ENCODE measurements at regions not wholly inside any gene's neighbourhood (a gene's known extent, or its start where the extent isn't known, plus 50 kb on each side); places are given as distances from the start of the nearest gene placed in this dataset.
A peak's percentile ranks its signal among the peaks of the same experiment; 100 is the strongest.
"Not testable (repeated sequence)": the region's sequence is repeated elsewhere in the genome, so short reads cannot be mapped to it uniquely, and the experiment has no call there.

DNA sequence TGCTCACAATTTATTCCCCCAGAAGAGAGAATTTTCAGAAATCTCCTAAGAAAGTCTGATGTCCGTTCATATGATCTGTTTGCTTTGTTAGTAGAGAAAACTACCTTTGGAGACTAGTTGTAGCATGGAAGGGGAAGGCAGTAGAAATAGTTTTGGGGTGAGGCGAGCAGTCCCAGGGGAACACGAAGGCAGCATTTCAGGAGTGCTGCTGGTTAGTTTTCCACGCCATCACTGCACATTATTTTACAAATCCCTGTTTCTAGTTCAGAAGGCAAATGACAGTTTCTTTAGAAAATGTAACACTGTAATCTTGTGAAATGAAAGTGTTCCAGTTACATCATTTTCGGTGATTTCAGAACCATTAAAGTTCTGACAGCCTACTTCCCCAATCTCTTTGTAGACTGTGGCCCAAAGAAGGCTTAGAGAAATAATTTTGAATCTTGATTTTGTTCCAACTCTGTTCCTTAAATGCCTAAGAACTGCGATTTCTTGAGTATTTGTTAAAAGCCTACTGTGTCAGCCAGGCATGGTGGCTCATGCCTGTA is 123.8 kb downstream of the LAT start:
- not testable (repeated sequence) for DNase-seq (ENCODE audit: low read depth)

- DNase-seq (ENCODE audit: low read depth) = no peak
Measured at GRCh38 chr16:29107299-29107698, 122.4 kb downstream of the LAT start.

- not testable (repeated sequence) for DNase-seq (ENCODE audit: low read depth)
Measured at GRCh38 chr16:29106259-29106908, 121.5 kb downstream of the LAT start.

DNA sequence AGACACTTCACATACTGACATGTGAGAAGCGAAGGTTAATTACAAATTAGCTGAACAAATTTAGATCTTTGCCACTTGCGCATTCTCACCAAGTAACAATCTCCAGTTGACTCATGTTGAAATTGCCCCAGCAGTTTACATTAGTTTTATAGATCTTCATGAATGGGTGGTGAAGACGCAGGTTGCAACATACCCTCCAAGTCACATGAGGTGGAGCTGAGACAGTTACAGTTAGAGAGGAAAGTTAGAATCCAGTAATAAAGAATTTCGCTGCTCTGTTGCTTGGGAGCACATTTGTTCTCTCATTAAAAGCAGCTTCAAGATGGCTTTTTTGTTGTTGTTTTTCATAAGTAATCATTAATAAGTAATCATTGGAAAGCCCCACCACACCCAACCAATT is 119.7 kb downstream of the LAT start:
- DNase-seq (ENCODE audit: low read depth) = not testable (repeated sequence)

GRCh38 chr16:29097965-29098364 is 113.1 kb downstream of the LAT start:
- DNase-seq (ENCODE audit: low read depth) = not testable (repeated sequence)

GRCh38 chr16:29094729-29095624 is 110.1 kb downstream of the LAT start:
- DNase-seq (ENCODE audit: low read depth) = not testable (repeated sequence)

GRCh38 chr16:29094325-29094724 is 109.5 kb downstream of the LAT start:
- DNase-seq (ENCODE audit: low read depth) = not testable (repeated sequence)

DNA sequence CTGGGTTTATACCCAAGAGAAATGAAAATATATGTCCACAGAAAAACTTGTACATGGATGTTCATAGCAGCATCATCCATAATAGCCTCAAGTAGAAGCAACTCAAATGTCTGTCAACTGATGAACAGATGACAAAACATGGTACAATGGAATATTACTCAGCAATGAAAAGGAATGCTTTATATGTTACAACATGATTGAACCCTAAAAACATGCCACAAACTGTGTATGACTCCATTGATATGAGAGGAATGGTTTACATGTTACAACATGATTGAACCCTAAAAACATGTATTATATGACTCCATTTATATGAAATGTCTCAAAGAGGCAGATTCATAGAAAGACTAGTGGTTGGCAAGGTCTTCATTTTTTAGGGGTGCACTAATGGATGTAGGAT is 104.8 kb downstream of the LAT start:
- DNase-seq (ENCODE audit: low read depth) = not testable (repeated sequence)

DNA sequence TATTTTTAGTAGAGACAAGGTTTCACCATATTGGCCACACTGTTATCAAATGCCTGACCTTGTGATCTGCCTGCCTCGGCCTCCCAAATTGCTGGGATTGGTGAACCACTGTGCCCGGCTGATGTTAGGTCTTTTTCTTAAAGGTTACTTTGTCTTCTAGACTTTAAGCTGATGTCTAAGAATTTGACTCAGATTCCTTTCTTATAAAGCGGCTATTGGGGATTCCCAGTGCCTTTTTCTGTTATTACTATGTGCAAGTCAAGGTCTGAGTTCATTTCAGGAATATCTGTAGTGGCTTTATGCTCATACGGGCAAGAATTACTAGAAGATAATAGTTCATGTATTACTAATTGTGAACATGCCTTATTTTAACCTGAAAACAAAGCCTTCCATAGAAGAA is 102.8 kb downstream of the LAT start:
- not testable (repeated sequence) for DNase-seq (ENCODE audit: low read depth)

DNA sequence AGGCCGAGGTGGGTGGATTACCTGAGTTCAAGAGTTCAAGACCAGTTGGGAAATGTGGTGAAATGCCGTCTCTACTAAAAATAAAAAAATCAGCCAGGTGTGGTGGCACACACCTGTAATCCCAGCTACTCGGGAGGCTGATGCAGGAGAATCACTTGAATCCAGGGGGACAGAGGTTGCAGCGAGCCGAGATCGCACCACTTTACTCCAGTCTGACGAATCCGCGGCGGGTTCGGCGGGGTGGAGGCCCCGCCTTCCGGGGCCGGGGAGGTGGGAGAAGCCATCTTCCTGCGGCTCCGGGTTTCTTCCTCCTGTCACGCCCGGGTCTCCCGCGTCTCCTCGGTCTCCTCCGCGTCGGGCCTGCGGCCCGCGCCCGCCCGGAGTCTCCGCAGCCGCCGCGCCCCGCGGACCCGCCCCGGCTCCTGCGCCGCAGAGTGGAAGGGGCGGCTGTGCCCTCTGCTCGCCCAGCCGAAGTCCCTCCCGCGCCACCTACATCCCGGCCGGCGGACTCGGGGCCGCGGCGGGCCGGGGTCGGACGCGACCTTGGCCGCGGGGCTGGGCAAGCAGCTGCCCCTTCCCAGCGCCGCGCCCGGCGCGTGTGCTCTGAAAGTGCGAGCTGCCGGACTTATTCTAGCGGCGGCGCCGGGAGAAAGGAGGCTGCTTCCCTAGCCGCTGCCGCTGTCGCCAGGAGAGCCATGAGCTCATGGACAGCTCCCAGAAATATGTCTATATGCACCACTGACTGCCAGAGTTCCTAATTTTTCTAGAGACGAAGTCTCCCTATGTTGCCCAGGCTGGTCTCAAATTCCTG is 97.2 kb downstream of the LAT start:
- DNase-seq (ENCODE audit: low read depth) = peak; percentile 27

DNA sequence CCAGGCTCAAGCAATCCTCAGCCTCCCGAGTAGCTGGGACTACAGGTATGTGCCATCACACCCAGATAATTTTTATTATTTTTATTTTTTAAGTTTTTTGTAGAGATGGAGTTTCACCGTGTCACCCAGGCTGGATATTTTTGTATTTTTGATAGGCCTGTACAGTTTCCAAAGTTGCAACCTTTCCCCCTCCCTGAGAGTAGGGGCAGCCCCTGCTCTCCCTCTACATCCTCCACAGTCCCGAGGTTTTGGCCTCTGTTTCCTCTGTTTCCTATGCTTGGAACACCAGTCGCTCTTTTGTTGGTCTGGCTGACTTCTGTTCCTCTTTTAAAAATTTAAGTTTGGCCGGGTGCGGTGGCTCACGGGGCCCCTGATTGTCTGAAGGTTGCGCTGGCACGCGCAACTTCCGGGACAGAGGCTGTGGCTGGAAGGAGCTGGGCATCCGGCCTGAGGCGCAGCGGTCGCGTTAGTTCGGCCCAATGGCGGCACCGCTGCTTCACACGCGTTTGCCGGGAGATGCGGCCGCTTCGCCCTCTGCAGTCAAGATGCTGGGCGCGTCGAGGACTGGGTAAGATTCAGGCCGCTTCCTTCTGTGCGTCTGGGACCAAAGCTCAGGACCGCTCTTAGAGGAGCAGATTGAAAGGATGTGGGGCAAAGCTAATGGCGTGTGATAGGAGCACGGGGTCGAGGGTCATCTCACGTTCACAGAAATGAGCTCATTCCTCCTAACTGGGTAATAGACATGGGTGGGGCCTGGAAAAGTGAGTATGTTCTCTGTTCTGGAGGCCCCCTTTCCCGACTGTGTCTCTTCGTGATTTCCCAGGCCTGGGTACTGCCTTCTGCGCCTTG is 89.9 kb downstream of the LAT start:
- peak; percentile 34 for DNase-seq (ENCODE audit: low read depth)

- DNase-seq (ENCODE audit: low read depth) = not testable (repeated sequence)
Measured at GRCh38 chr16:29062235-29062634, 77.4 kb downstream of the LAT start.

- DNase-seq (ENCODE audit: low read depth) = not testable (repeated sequence)
Measured at GRCh38 chr16:29061467-29061921, 76.6 kb downstream of the LAT start.

GRCh38 chr16:29060022-29060810 is 75.4 kb downstream of the LAT start:
- not testable (repeated sequence) for DNase-seq (ENCODE audit: low read depth)

DNA sequence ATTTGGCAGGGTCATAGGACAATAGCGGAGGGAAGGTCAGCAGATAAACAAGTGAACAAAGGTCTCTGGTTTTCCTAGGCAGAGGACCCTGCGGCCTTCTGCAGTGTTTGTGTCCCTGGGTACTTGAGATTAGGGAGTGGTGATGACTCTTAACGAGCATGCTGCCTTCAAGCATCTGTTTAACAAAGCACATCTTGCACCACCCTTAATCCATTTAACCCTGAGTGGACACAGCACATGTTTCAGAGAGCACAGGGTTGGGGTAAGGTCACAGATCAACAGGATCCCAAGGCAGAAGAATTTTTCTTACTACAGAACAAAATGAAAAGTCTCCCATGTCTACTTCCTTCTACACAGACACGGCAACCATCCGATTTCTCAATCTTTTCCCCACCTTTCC is 74.7 kb downstream of the LAT start:
- DNase-seq (ENCODE audit: low read depth) = not testable (repeated sequence)

Data from activated T-cell treated with anti-CD3 and anti-CD28 coated beads for 48 hours (primary cell).